CD14-positive monocyte (primary cell): ENCODE measurements at regions not wholly inside any gene's neighbourhood (a gene's known extent, or its start where the extent isn't known, plus 50 kb on each side); places are given as distances from the start of the nearest gene placed in this dataset.

Experiments used
- DNase-seq, 3 donors: peaks; one replicate each; pipeline ENCODE4 v3.0.0-alpha.2; 2011 to 2022
- H2AFZ ChIP-seq: 2 replicates; pipeline ENCODE4 v1.6.0; 2012; ENCODE audit warnings: mild to moderate bottlenecking, low read depth, low read length, inconsistent platforms; ENCODE audit not compliant: insufficient read depth, poor library complexity, severe bottlenecking
- H3K27ac ChIP-seq, 2 donors: 1 replicate in 1 of 2; 2 replicates in 1 of 2; pipeline ENCODE4 v1.5.1; 2012 to 2013; ENCODE audit warnings: low read length in 2 of 2, control low read depth in 1 of 2, inconsistent platforms in 1 of 2, low read depth in 1 of 2, mild to moderate bottlenecking in 1 of 2
- H3K27me3 ChIP-seq, 2 donors: one replicate each; pipeline versions ENCODE4 v1.6.0 to v1.6.1; 2011 to 2013; ENCODE audit warnings: low read length in 2 of 2; ENCODE audit not compliant: control insufficient read depth in 2 of 2, insufficient read depth in 2 of 2
- H3K36me3 ChIP-seq, 2 donors: replicated peaks in 1 of 2; 1 replicate in 1 of 2; 2 replicates in 1 of 2; pipeline versions ENCODE4 v1.5.1 to v1.6.1; 2012 to 2013; ENCODE audit warnings: low read length in 2 of 2, control low read depth in 1 of 2, inconsistent platforms in 1 of 2, mild to moderate bottlenecking in 1 of 2; ENCODE audit not compliant: insufficient read depth in 2 of 2, control insufficient read depth in 1 of 2
- H3K4me1 ChIP-seq, 2 donors: 1 replicate in 1 of 2; 2 replicates in 1 of 2; pipeline versions ENCODE4 v1.5.1 to v1.6.1; 2012 to 2013; ENCODE audit warnings: low read length in 2 of 2, control low read depth in 1 of 2, inconsistent platforms in 1 of 2, mild to moderate bottlenecking in 1 of 2, moderate library complexity in 1 of 2; ENCODE audit not compliant: insufficient read depth in 2 of 2, control insufficient read depth in 1 of 2
- H3K4me2 ChIP-seq: replicated peaks from 2 replicates; pipeline ENCODE3; 2012; ENCODE audit warnings: low read length, moderate library complexity, mild to moderate bottlenecking; ENCODE audit not compliant: poor library complexity, severe bottlenecking; ENCODE audit errors: extremely low read depth
- H3K4me3 ChIP-seq, 3 experiments: fragments of 200-600 bp in 1 of 3; sonication (generic) in 1 of 3; replicated peaks in 1 of 3; 1 replicate in 2 of 3; 2 replicates in 1 of 3; pipeline ENCODE4 v1.5.1; 2011 to 2013; ENCODE audit warnings: low read length in 3 of 3, mild to moderate bottlenecking in 3 of 3, control low read depth in 2 of 3, low read depth in 2 of 3, inconsistent platforms in 1 of 3, moderate library complexity in 1 of 3
- H3K79me2 ChIP-seq: 2 replicates; pipeline ENCODE4 v1.6.0; 2012; ENCODE audit warnings: mild to moderate bottlenecking, control low read depth, inconsistent platforms, low read length, moderate library complexity; ENCODE audit not compliant: insufficient read depth
- H3K9ac ChIP-seq: 2 replicates; pipeline ENCODE4 v1.6.0; 2017; ENCODE audit warnings: low read length, mild to moderate bottlenecking; ENCODE audit not compliant: insufficient read depth, poor library complexity, severe bottlenecking
- H3K9me3 ChIP-seq, 2 donors: replicated peaks in 1 of 2; 1 replicate in 1 of 2; 2 replicates in 1 of 2; pipeline versions ENCODE4 v1.5.1 to v1.6.1; 2012 to 2013; ENCODE audit warnings: low read length in 2 of 2, control low read depth in 1 of 2; ENCODE audit not compliant: control insufficient read depth in 1 of 2, insufficient read depth in 1 of 2
- H4K20me1 ChIP-seq: 2 replicates; pipeline ENCODE4 v1.6.0; 2012; ENCODE audit warnings: mild to moderate bottlenecking, low read length, control low read depth, moderate library complexity; ENCODE audit not compliant: insufficient read depth
- H3K27ac Mint-ChIP-seq, 7 donors: one replicate each; pipeline ENCODE4 v1.8.0; 2020; ENCODE audit warnings: mild to moderate bottlenecking in 7 of 7, mixed read lengths in 7 of 7, moderate library complexity in 6 of 7, inconsistent platforms in 2 of 7
- H3K27me3 Mint-ChIP-seq, 3 donors: one replicate each; pipeline ENCODE4 v1.8.0; 2021 to 2022; ENCODE audit warnings: low read depth in 3 of 3, mild to moderate bottlenecking in 3 of 3, mixed read lengths in 3 of 3, moderate library complexity in 3 of 3, inconsistent platforms in 1 of 3
- H3K36me3 Mint-ChIP-seq, 2 donors: one replicate each; pipeline ENCODE4 v1.8.0; 2020; ENCODE audit warnings: mixed read lengths in 2 of 2, inconsistent platforms in 1 of 2, mild to moderate bottlenecking in 1 of 2
- H3K4me1 Mint-ChIP-seq: one replicate; pipeline ENCODE4 v1.8.0; 2020; ENCODE audit warnings: mild to moderate bottlenecking, mixed read lengths
- H3K4me3 Mint-ChIP-seq, 2 donors: one replicate each; pipeline ENCODE4 v1.8.0; 2020; ENCODE audit warnings: mild to moderate bottlenecking in 2 of 2, mixed read lengths in 2 of 2, moderate library complexity in 1 of 2
- H3K9me3 Mint-ChIP-seq, 7 donors: one replicate each; pipeline ENCODE4 v1.8.0; 2020 to 2022; ENCODE audit warnings: mixed read lengths in 7 of 7, mild to moderate bottlenecking in 6 of 7, moderate library complexity in 6 of 7, inconsistent platforms in 2 of 7
- WGBS: methylation state at CpG from one replicate; pipeline ENCODE4 v1.1.5; 2013; ENCODE audit warnings: missing lambda C conversion rate; ENCODE audit not compliant: insufficient coverage; 5-methylcytosine and 5-hydroxymethylcytosine counted together
- intact Hi-C, 2 donors: fragments of 100-400 bp; cut with micrococcal nuclease; formaldehyde crosslinking; loops; one replicate each; pipeline versions ENCODE4 v1.15.0 to v1.15.1; 2023
- TF ChIP-seq, protein P1 (sequence below): fragments of 200-600 bp; IDR thresholded peaks from one replicate; pipeline ENCODE4 v1.8.0; 2022; ENCODE audit warnings: antibody characterized with exemption, mild to moderate bottlenecking

DNA sequence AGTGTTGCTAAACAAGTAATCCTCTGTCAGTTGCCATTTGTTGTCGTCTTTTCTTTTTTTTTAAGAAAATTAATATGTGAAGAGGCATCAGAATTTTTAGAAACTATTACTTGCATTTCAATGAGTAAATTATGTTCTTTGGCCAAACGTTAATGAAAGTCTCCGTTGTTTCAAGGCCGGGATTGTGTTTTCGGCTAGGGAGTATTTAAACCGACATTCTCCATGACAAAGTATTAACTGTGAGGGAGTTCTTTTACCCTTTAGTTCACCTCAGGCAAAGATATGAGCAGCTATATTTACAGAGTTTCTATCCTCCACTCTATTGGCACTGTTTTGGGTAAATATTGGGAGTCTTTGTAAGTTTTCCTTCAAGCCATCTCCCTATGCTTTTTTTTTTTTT lies 668.9 kb downstream of the METTL15 start:
- H3K9ac ChIP-seq = no peak overlapping the region
- peaks cover 6 to 19% of the 10 kb centered on the region in 2 donors for H3K9me3 ChIP-seq
- TF ChIP-seq, protein P1, sequence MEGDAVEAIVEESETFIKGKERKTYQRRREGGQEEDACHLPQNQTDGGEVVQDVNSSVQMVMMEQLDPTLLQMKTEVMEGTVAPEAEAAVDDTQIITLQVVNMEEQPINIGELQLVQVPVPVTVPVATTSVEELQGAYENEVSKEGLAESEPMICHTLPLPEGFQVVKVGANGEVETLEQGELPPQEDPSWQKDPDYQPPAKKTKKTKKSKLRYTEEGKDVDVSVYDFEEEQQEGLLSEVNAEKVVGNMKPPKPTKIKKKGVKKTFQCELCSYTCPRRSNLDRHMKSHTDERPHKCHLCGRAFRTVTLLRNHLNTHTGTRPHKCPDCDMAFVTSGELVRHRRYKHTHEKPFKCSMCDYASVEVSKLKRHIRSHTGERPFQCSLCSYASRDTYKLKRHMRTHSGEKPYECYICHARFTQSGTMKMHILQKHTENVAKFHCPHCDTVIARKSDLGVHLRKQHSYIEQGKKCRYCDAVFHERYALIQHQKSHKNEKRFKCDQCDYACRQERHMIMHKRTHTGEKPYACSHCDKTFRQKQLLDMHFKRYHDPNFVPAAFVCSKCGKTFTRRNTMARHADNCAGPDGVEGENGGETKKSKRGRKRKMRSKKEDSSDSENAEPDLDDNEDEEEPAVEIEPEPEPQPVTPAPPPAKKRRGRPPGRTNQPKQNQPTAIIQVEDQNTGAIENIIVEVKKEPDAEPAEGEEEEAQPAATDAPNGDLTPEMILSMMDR = no peak
- no peak overlapping the region for H2AFZ ChIP-seq
- no peak for DNase-seq
- H4K20me1 ChIP-seq = no peaks in the 10 kb centered on the region
- H3K36me3 ChIP-seq = no peaks in the 10 kb centered on the region
- WGBS = no CpG with 5 or more reads among the region's 6 CpGs
- no peak overlapping the region for H3K4me3 ChIP-seq
- no peak overlapping the region for H3K4me2 ChIP-seq
- Mint-ChIP-seq H3K27ac (no peak overlapping the region), H3K36me3 (no peaks in the 10 kb centered on the region), H3K4me3 (no peak overlapping the region), H3K9me3 (peaks cover 7 to 27% (median 11%) of the 10 kb centered on the region in 7 donors), H3K27me3 (peaks cover 0 to 2% (median 1%) of the 10 kb centered on the region in 3 donors), H3K4me1 (no peaks in the 10 kb centered on the region)
- no peaks in the 10 kb centered on the region for H3K27me3 ChIP-seq
- H3K27ac ChIP-seq = no peak overlapping the region
- H3K79me2 ChIP-seq = no peaks in the 10 kb centered on the region
- intact Hi-C loops = no loop called here
- H3K4me1 ChIP-seq = no peaks in the 10 kb centered on the region

DNA sequence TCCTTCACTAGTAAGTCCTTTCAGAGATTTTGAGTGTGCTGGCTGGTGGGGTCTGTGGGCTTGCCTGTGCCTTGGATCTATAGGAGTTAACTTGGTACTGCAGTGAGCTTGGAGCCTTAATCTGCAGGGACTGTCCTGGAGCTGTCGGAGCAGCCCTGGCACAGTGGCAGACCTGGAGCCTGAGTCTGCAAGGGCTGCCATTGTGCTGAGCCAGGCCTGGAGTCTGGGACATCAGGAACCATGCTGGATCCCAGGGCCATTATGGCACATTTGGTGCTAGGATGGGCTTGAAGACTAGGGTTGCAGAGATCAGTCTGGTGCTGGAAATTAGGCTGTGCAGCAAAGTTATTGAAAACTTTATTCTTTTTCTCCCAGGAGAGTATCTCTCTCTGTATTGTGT lies 665.4 kb downstream of the METTL15 start:
- intact Hi-C loops = no loop called here

More for the DNA sequence above, 665.4 kb downstream of the METTL15 start:
- DNase-seq = no peak
- Histone ChIP-seq H3K27me3 (no peaks in the 10 kb centered on the region), H3K4me3 (no peak overlapping the region), H3K36me3 (no peaks in the 10 kb centered on the region), H2AFZ (no peak overlapping the region), H3K9ac (no peak overlapping the region), H3K4me2 (no peak overlapping the region), H3K27ac (no peak overlapping the region), H4K20me1 (no peaks in the 10 kb centered on the region), H3K79me2 (no peaks in the 10 kb centered on the region), H3K4me1 (no peaks in the 10 kb centered on the region), H3K9me3 (peaks cover 5 to 16% of the 10 kb centered on the region in 2 donors)
- peaks cover 0 to 1% (median 0%) of the 10 kb centered on the region in 3 donors for H3K27me3 Mint-ChIP-seq
- peaks cover 7 to 18% (median 9%) of the 10 kb centered on the region in 7 donors for H3K9me3 Mint-ChIP-seq
- 80% methylated on average over 1 of the region's 1 CpG for WGBS
- no peak overlapping the region for H3K27ac Mint-ChIP-seq
- H3K4me1 Mint-ChIP-seq = no peaks in the 10 kb centered on the region
- H3K36me3 Mint-ChIP-seq = no peaks in the 10 kb centered on the region
- H3K4me3 Mint-ChIP-seq = no peak overlapping the region
- TF ChIP-seq, protein P1 = no peak
